Astrocyte of the spinal cord (primary cell): ENCODE measurements at regions not wholly inside any gene's neighbourhood (a gene's known extent, or its start where the extent isn't known, plus 50 kb on each side); places are given as distances from the start of the nearest gene placed in this dataset.
A peak's percentile ranks its signal among the peaks of the same experiment; 100 is the strongest.

Source experiments
- DNase-seq: peaks from one replicate; pipeline ENCODE4 v3.0.0; 2011; ENCODE audit warnings: low read depth, low spot score
- H3K4me3 ChIP-seq: 2 replicates; pipeline ENCODE4 v1.5.1; 2011; ENCODE audit warnings: low read depth, mild to moderate bottlenecking, low read length, moderate library complexity
- CTCF ChIP-seq: IDR thresholded peaks from 2 replicates; pipeline ENCODE4 v1.5.1; 2012; ENCODE audit warnings: low read depth, mild to moderate bottlenecking, low read length, inconsistent platforms
- in situ Hi-C: cut with HindIII; loops from 2 replicates; pipeline ENCODE4 v1.10.0; 2017; ENCODE audit warnings: low sequenced_read_pairs

- no peak for DNase-seq
- in situ Hi-C loops = no loop called here
- no peak overlapping the region for H3K4me3 ChIP-seq
- TF ChIP-seq CTCF = no peak
Observed at GRCh38 chr1:209434066-209434465, 149.4 kb upstream of the CAMK1G start.

- TF ChIP-seq CTCF = no peak
- H3K4me3 ChIP-seq = no peak overlapping the region
- DNase-seq = no peak
- in situ Hi-C loops = no loop called here
Observed at GRCh38 chr1:209434631-209435217, 148.8 kb upstream of the CAMK1G start.

GRCh38 chr1:209435654-209436566, 147.6 kb upstream of the CAMK1G start:
- in situ Hi-C loops = no loop called here
- DNase-seq = peak; percentile 75
- H3K4me3 ChIP-seq = no peak overlapping the region
- TF ChIP-seq CTCF = peak; percentile 95

- TF ChIP-seq CTCF = no peak
- DNase-seq = no peak
- H3K4me3 ChIP-seq = no peak overlapping the region
- in situ Hi-C loops = no loop called here
Observed at GRCh38 chr1:209439828-209440227, 143.7 kb upstream of the CAMK1G start.

GRCh38 chr1:209443361-209443931, 140.1 kb upstream of the CAMK1G start:
- no peak for TF ChIP-seq CTCF
- no peak overlapping the region for H3K4me3 ChIP-seq
- in situ Hi-C loops = no loop called here
- DNase-seq = no peak

- no peak for DNase-seq
- no peak for TF ChIP-seq CTCF
- in situ Hi-C loops = no loop called here
- no peak overlapping the region for H3K4me3 ChIP-seq
Observed at GRCh38 chr1:209443975-209444651, 139.4 kb upstream of the CAMK1G start.
